ENCODE measurements at regions not wholly inside any gene's neighbourhood (a gene's known extent, or its start where the extent isn't known, plus 50 kb on each side); places are given as distances from the start of the nearest gene placed in this dataset.

DNA sequence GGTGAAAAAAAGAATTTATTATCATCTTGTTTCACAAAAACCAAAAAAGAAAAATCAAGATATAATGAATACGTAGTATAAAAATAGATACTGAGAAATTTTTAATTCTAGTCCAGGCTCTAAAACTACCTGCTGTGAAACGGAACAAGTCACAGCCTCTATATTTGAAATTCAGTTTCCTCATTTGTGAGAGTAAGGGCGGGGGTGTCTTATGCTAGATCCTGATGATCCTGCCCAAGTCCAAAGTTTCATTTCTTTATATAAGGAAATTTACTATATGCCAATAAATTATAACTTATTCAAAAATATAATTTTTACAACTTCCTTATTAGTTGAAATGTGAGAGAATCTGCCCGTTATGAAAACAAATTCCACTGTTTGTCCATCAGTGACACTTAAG, 385.7 kb downstream of the CGGBP1 start (continued):
- TF ChIP-seq, protein P1, sequence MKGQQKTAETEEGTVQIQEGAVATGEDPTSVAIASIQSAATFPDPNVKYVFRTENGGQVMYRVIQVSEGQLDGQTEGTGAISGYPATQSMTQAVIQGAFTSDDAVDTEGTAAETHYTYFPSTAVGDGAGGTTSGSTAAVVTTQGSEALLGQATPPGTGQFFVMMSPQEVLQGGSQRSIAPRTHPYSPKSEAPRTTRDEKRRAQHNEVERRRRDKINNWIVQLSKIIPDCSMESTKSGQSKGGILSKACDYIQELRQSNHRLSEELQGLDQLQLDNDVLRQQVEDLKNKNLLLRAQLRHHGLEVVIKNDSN (CRISPR knock-in tag; IDR thresholded peaks at IDR 0.05): no peak
- TF ChIP-seq POLR2G (IDR thresholded peaks at IDR 0.05; ENCODE audit: low read depth, low read length): no peak
- TF ChIP-seq CBFB (CRISPR knock-in tag; IDR thresholded peaks at IDR 0.05): no peak
- TF ChIP-seq, protein P2, sequence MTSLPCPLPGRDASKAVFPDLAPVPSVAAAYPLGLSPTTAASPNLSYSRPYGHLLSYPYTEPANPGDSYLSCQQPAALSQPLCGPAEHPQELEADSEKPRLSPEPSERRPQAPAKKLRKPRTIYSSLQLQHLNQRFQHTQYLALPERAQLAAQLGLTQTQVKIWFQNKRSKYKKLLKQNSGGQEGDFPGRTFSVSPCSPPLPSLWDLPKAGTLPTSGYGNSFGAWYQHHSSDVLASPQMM (CRISPR knock-in tag; IDR thresholded peaks at IDR 0.05): no peak
- no peak for TF ChIP-seq KDM2B (CRISPR knock-in tag; IDR thresholded peaks at IDR 0.05)
- TF ChIP-seq SMARCE1 (IDR thresholded peaks at IDR 0.05): no peak
- no peak for TF ChIP-seq BACH1 (tag; IDR thresholded peaks at IDR 0.05)
- TF ChIP-seq ZNF444 (CRISPR knock-in tag; IDR thresholded peaks at IDR 0.05): no peak
- TF ChIP-seq MED1 (CRISPR knock-in tag; IDR thresholded peaks at IDR 0.05; ENCODE audit: borderline replicate concordance): no peak
- no peak for TF ChIP-seq CBX8 (IDR thresholded peaks at IDR 0.05; ENCODE audit: borderline replicate concordance, extremely low read depth, low read depth, low read length, poor library complexity, severe bottlenecking)
- TF ChIP-seq ZNF143 (CRISPR knock-in tag; IDR thresholded peaks at IDR 0.05): no peak
- TF ChIP-seq, protein P3, sequence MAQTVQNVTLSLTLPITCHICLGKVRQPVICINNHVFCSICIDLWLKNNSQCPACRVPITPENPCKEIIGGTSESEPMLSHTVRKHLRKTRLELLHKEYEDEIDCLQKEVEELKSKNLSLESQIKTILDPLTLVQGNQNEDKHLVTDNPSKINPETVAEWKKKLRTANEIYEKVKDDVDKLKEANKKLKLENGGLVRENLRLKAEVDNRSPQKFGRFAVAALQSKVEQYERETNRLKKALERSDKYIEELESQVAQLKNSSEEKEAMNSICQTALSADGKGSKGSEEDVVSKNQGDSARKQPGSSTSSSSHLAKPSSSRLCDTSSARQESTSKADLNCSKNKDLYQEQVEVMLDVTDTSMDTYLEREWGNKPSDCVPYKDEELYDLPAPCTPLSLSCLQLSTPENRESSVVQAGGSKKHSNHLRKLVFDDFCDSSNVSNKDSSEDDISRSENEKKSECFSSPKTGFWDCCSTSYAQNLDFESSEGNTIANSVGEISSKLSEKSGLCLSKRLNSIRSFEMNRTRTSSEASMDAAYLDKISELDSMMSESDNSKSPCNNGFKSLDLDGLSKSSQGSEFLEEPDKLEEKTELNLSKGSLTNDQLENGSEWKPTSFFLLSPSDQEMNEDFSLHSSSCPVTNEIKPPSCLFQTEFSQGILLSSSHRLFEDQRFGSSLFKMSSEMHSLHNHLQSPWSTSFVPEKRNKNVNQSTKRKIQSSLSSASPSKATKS (CRISPR knock-in tag; IDR thresholded peaks at IDR 0.05): no peak
